Esophagus squamous epithelium (tissue), 5 donors: ENCODE measurements at regions not wholly inside any gene's neighbourhood (a gene's known extent, or its start where the extent isn't known, plus 50 kb on each side); places are given as distances from the start of the nearest gene placed in this dataset.

Experiments used
- DNase-seq: peaks from one replicate; lab custom pipeline; 2025; lab: John Stamatoyannopoulos, UW
- H3K27ac ChIP-seq, 4 donors: fragments of 200-600 bp; sonication (generic); one replicate each; pipeline ENCODE4 v1.5.1; 2016 to 2019; ENCODE audit warnings: mild to moderate bottlenecking in 1 of 4
- H3K27me3 ChIP-seq, 4 donors: fragments of 200-600 bp; sonication (generic); 1 replicate in 3 of 4; 2 replicates in 1 of 4; pipeline versions ENCODE4 v1.5.1 to v1.6.0; 2017 to 2021; ENCODE audit warnings: antibody characterized with exemption in 1 of 4
- H3K36me3 ChIP-seq, 3 donors: fragments of 200-600 bp; sonication (generic); one replicate each; pipeline ENCODE4 v1.5.1; 2016 to 2019
- H3K4me1 ChIP-seq, 3 donors: fragments of 200-600 bp; sonication (generic); one replicate each; pipeline ENCODE4 v1.5.1; 2017 to 2019
- H3K4me3 ChIP-seq, 4 donors: fragments of 200-600 bp; sonication (generic); 1 replicate in 3 of 4; 2 replicates in 1 of 4; pipeline ENCODE4 v1.5.1; 2016 to 2019; ENCODE audit warnings: mild to moderate bottlenecking in 2 of 4, moderate library complexity in 1 of 4
- H3K9me3 ChIP-seq, 3 donors: fragments of 200-600 bp; sonication (generic); one replicate each; pipeline ENCODE4 v1.5.1; 2016 to 2019
- POLR2A ChIP-seq, 4 donors: fragments of 450-650 bp; IDR thresholded peaks; one replicate each; pipeline ENCODE4 v1.6.1; 2017; ENCODE audit warnings: antibody characterized with exemption in 4 of 4, mild to moderate bottlenecking in 4 of 4, moderate library complexity in 3 of 4
- whole genome bisulfite sequencing, 2 donors: methylation state at CpG; one replicate each; pipeline ENCODE4 v1.1.5; 2018; 5-methylcytosine and 5-hydroxymethylcytosine counted together
- intact Hi-C: fragments of 100-400 bp; cut with DNase I; formaldehyde crosslinking; loops from one replicate; pipeline ENCODE4 v1.15.0; 2022
- TF ChIP-seq, protein P1 (sequence below), 6 experiments: fragments of 450-650 bp in 4 of 6; fragments of 200-600 bp in 2 of 6; sonication (generic) in 2 of 6; IDR thresholded peaks; one replicate each; pipeline ENCODE4 v1.5.1; 2016 to 2019; ENCODE audit warnings: antibody characterized with exemption in 6 of 6, mild to moderate bottlenecking in 4 of 6, moderate library complexity in 4 of 6
- donor health status: DM: yes; HTN: yes; CAD: no.

- DNase-seq, result no peak
These were observed 268.4 kb upstream of the IRAK1BP1 start for GRCh38 chr6:78598966-78599365.

DNA sequence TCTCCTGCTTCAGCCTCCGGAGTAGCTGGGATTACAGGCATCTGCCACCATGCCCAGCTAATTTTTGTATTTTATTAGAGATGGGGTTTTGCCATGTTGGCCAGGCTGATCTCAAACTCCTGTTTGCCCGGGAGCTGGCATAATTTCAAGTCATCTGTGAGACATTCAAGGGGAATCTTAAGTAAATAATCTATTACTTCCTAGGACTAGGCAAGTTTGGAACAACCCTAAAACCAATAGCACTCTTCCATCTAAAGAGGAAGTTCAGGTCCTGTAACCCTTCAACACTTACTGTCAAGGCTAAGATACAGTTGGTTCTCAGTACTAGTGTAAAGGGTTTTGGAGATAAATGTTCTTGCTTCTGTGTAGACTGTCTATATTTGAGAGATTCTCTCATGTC, 267.8 kb upstream of the IRAK1BP1 start:
- TF ChIP-seq, protein P1, sequence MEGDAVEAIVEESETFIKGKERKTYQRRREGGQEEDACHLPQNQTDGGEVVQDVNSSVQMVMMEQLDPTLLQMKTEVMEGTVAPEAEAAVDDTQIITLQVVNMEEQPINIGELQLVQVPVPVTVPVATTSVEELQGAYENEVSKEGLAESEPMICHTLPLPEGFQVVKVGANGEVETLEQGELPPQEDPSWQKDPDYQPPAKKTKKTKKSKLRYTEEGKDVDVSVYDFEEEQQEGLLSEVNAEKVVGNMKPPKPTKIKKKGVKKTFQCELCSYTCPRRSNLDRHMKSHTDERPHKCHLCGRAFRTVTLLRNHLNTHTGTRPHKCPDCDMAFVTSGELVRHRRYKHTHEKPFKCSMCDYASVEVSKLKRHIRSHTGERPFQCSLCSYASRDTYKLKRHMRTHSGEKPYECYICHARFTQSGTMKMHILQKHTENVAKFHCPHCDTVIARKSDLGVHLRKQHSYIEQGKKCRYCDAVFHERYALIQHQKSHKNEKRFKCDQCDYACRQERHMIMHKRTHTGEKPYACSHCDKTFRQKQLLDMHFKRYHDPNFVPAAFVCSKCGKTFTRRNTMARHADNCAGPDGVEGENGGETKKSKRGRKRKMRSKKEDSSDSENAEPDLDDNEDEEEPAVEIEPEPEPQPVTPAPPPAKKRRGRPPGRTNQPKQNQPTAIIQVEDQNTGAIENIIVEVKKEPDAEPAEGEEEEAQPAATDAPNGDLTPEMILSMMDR (IDR thresholded peaks at IDR 0.05), result no peak
- TF ChIP-seq POLR2A (IDR thresholded peaks at IDR 0.05), result no peak
- H3K36me3 ChIP-seq, result no peaks in the 10 kb centered on the region
- no peak overlapping the region for H3K27ac ChIP-seq
- no peaks in the 10 kb centered on the region for H3K9me3 ChIP-seq
- no peak for DNase-seq
- intact Hi-C loops, result no loop called here
- H3K27me3 ChIP-seq, result no peaks in the 10 kb centered on the region
- H3K4me1 ChIP-seq, result no peaks in the 10 kb centered on the region
- H3K4me3 ChIP-seq, result no peak overlapping the region
- 44% methylated on average over 2 of the region's 2 CpGs for WGBS, 2 donors

More at GRCh38 chr6:78598966-78599365, 268.4 kb upstream of the IRAK1BP1 start:
- no peak for TF ChIP-seq POLR2A (IDR thresholded peaks at IDR 0.05)
- TF ChIP-seq, protein P1 (IDR thresholded peaks at IDR 0.05), result no peak
- no peaks in the 10 kb centered on the region for H3K9me3 ChIP-seq
- no peaks in the 10 kb centered on the region for H3K27me3 ChIP-seq
- H3K36me3 ChIP-seq, result no peaks in the 10 kb centered on the region
- intact Hi-C loops, result no loop called here
- no peak overlapping the region for H3K4me3 ChIP-seq
- no peak overlapping the region for H3K27ac ChIP-seq
- no peaks in the 10 kb centered on the region for H3K4me1 ChIP-seq
- 10 to 11% methylated on average over 1 of the region's 1 CpG for WGBS, 2 donors

DNA sequence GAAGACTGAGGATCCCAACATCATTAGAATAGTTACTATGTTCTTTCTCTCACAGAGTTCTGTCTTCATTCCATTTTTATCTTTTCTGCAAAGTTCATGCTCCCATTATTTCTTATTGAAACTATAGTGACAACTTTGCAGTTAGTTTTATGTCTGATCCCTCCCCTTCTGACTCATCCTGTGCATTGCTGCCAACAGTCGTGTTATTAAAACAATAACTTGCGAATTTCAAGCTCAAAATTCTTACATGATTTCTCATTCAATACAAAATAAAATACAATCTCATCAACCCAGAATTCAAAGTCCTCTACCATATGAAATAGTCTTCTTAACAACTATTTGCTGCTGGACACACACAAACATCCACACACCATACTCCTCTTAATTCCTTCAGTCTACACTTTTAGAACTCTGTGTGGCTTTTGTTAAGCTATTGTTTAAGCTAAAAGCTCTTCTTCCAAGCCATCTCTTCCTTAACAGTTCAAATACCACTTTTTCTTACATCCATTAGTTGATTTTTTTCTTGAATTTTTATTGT, 261.4 kb upstream of the IRAK1BP1 start:
- intact Hi-C loops, result no loop called here
- no peaks in the 10 kb centered on the region for H3K27me3 ChIP-seq
- no peak for DNase-seq
- H3K9me3 ChIP-seq, result no peaks in the 10 kb centered on the region
- H3K4me3 ChIP-seq, result no peak overlapping the region
- H3K27ac ChIP-seq, result no peak overlapping the region
- TF ChIP-seq, protein P1 (IDR thresholded peaks at IDR 0.05), result no peak
- TF ChIP-seq POLR2A (IDR thresholded peaks at IDR 0.05), result no peak
- no peaks in the 10 kb centered on the region for H3K36me3 ChIP-seq
- H3K4me1 ChIP-seq, result peaks cover 0 to 8% (median 0%) of the 10 kb centered on the region in 3 donors
- WGBS, 2 donors, result 17 to 19% methylated on average over 2 of the region's 2 CpGs

GRCh38 chr6:78607189-78607588, 260.2 kb upstream of the IRAK1BP1 start:
- H3K36me3 ChIP-seq, result no peaks in the 10 kb centered on the region
- intact Hi-C loops, result no loop called here
- H3K4me3 ChIP-seq, result no peak overlapping the region
- no peaks in the 10 kb centered on the region for H3K27me3 ChIP-seq
- no peak overlapping the region for H3K27ac ChIP-seq
- 92 to 100% methylated on average over 1 of the region's 1 CpG for WGBS, 2 donors
- no peaks in the 10 kb centered on the region for H3K9me3 ChIP-seq
- TF ChIP-seq, protein P1 (IDR thresholded peaks at IDR 0.05), result no peak
- TF ChIP-seq POLR2A (IDR thresholded peaks at IDR 0.05), result no peak
- peaks cover 0 to 8% (median 0%) of the 10 kb centered on the region in 3 donors for H3K4me1 ChIP-seq
- no peak for DNase-seq

- no peaks in the 10 kb centered on the region for H3K36me3 ChIP-seq
- no peak for DNase-seq
- no peaks in the 10 kb centered on the region for H3K27me3 ChIP-seq
- H3K4me3 ChIP-seq, result no peak overlapping the region
- peaks cover 0 to 1% (median 0%) of the 10 kb centered on the region in 3 donors for H3K4me1 ChIP-seq
- no peak overlapping the region for H3K27ac ChIP-seq
- 76 to 79% methylated on average over 7 of the region's 7 CpGs for WGBS, 2 donors
- no peak for TF ChIP-seq POLR2A (IDR thresholded peaks at IDR 0.05)
- TF ChIP-seq, protein P1 (IDR thresholded peaks at IDR 0.05), result no peak
- no peaks in the 10 kb centered on the region for H3K9me3 ChIP-seq
- intact Hi-C loops, result no loop called here
These were observed 256.2 kb upstream of the IRAK1BP1 start for GRCh38 chr6:78611102-78611620.
